Transverse colon (tissue), 4 donors: ENCODE measurements at regions not wholly inside any gene's neighbourhood (a gene's known extent, or its start where the extent isn't known, plus 50 kb on each side); places are given as distances from the start of the nearest gene placed in this dataset.

Experiments
- DNase-seq: peaks from one replicate; pipeline ENCODE4 v3.0.0-alpha.2; 2019
- H3K27ac ChIP-seq, 4 donors: fragments of 200-600 bp; sonication (generic); 2 replicates each; pipeline ENCODE4 v1.5.1; 2016 to 2018; ENCODE audit warnings: inconsistent platforms in 4 of 4
- H3K27me3 ChIP-seq: fragments of 200-600 bp; sonication (generic); 2 replicates; pipeline ENCODE4 v1.5.1; 2017; ENCODE audit warnings: inconsistent platforms
- H3K36me3 ChIP-seq, 4 donors: fragments of 200-600 bp; sonication (generic); 2 replicates each; pipeline ENCODE4 v1.5.1; 2017 to 2019; ENCODE audit warnings: inconsistent platforms in 4 of 4
- H3K4me1 ChIP-seq, 4 donors: fragments of 200-600 bp; sonication (generic); 2 replicates each; pipeline ENCODE4 v1.5.1; 2017 to 2020; ENCODE audit warnings: inconsistent platforms in 4 of 4
- H3K4me3 ChIP-seq, 4 donors: fragments of 200-600 bp; sonication (generic); 1 replicate in 1 of 4; 2 replicates in 3 of 4; pipeline versions ENCODE4 v1.5.1 to v1.6.1; 2017 to 2019; ENCODE audit warnings: inconsistent platforms in 4 of 4
- H3K9me3 ChIP-seq, 2 donors: fragments of 200-600 bp; sonication (generic); 2 replicates each; pipeline ENCODE4 v1.5.1; 2017 to 2019; ENCODE audit warnings: inconsistent platforms in 2 of 2
- EP300 ChIP-seq: sonication (generic); formaldehyde crosslinking; IDR thresholded peaks from one replicate; pipeline ENCODE4 v1.6.1; 2017; ENCODE audit warnings: antibody characterized with exemption, low read depth
- POLR2A ChIP-seq: fragments of 450-650 bp; IDR thresholded peaks from one replicate; pipeline ENCODE4 v1.6.1; 2016; ENCODE audit warnings: antibody characterized with exemption, mild to moderate bottlenecking, moderate library complexity
- POLR2AphosphoS5 ChIP-seq, 3 donors: sonication (generic); formaldehyde crosslinking; IDR thresholded peaks; one replicate each; pipeline ENCODE4 v1.6.1; 2016; ENCODE audit warnings: antibody characterized with exemption in 3 of 3
- WGBS, 2 donors: methylation state at CpG; one replicate each; pipeline ENCODE4 v1.1.5; 2018; ENCODE audit warnings: low coverage in 1 of 2; 5-methylcytosine and 5-hydroxymethylcytosine counted together
- in situ Hi-C, 4 donors: fragments of 200-750 bp; cut with MboI; loops; one replicate each; pipeline versions ENCODE4 v1.15.0 to v1.15.1; 2017; ENCODE audit warnings: low sequenced_read_pairs in 3 of 4, low pct_ligation_motif_present in 1 of 4, low pct_unique_long_range_greater_than_20kb in 1 of 4
- intact Hi-C: fragments of 100-400 bp; cut with DNase I; formaldehyde crosslinking; loops from one replicate; pipeline ENCODE4 v1.15.1; 2023; ENCODE audit warnings: low total_unique reads
- TF ChIP-seq, protein P1 (sequence below), 5 experiments: fragments of 200-600 bp in 3 of 5; fragments of 450-650 bp in 2 of 5; sonication (generic) in 3 of 5; IDR thresholded peaks; 1 replicate in 2 of 5; 2 replicates in 3 of 5; pipeline ENCODE4 v1.5.1; 2016 to 2017; ENCODE audit warnings: antibody characterized with exemption in 5 of 5, inconsistent platforms in 3 of 5, mild to moderate bottlenecking in 2 of 5, moderate library complexity in 1 of 5

DNA sequence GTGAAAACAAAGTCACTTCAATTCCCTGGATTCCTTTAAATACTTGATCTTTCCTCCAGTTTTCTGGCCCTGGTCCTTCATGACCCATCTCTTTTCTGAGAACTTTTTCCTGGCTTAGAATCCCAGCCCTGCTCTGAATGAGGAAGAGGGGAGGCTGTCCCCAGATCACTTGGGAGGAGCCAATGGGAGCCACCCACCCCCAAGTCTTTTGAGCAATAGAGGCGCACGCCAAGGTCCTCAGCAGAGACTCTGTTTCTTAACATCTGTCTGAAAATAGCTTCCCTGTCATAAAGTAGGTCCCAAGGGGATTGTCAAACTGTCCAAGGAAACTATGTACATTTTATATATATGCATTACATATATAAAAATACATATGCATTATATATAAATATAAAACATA is 126.8 kb downstream of the ADRA2A start:
- TF ChIP-seq POLR2A (no peak), POLR2AphosphoS5 (IDR thresholded peaks at IDR 0.05) (no peak), EP300 (no peak)
- TF ChIP-seq, protein P1, sequence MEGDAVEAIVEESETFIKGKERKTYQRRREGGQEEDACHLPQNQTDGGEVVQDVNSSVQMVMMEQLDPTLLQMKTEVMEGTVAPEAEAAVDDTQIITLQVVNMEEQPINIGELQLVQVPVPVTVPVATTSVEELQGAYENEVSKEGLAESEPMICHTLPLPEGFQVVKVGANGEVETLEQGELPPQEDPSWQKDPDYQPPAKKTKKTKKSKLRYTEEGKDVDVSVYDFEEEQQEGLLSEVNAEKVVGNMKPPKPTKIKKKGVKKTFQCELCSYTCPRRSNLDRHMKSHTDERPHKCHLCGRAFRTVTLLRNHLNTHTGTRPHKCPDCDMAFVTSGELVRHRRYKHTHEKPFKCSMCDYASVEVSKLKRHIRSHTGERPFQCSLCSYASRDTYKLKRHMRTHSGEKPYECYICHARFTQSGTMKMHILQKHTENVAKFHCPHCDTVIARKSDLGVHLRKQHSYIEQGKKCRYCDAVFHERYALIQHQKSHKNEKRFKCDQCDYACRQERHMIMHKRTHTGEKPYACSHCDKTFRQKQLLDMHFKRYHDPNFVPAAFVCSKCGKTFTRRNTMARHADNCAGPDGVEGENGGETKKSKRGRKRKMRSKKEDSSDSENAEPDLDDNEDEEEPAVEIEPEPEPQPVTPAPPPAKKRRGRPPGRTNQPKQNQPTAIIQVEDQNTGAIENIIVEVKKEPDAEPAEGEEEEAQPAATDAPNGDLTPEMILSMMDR (IDR thresholded peaks at IDR 0.05), result no peak
- Histone ChIP-seq H3K4me1 (peaks cover 0 to 10% (median 0%) of the 10 kb centered on the region in 4 donors), H3K27ac (no peak overlapping the region), H3K36me3 (no peaks in the 10 kb centered on the region), H3K9me3 (no peaks in the 10 kb centered on the region), H3K4me3 (no peak overlapping the region), H3K27me3 (no peaks in the 10 kb centered on the region)
- in situ Hi-C loops (loop anchor here in 2 of 4 donors (10.0 to 25.0 kb wide), 2 partner anchors 119 to 466 kb away; no protein-coding TSS in a partner anchor), intact Hi-C loops (no loop called here)
- no peak for DNase-seq
- WGBS, 2 donors, result 85% methylated on average over 2 of the region's 2 CpGs; no CpG with 5 or more reads in 1 of the 2 donors

DNA sequence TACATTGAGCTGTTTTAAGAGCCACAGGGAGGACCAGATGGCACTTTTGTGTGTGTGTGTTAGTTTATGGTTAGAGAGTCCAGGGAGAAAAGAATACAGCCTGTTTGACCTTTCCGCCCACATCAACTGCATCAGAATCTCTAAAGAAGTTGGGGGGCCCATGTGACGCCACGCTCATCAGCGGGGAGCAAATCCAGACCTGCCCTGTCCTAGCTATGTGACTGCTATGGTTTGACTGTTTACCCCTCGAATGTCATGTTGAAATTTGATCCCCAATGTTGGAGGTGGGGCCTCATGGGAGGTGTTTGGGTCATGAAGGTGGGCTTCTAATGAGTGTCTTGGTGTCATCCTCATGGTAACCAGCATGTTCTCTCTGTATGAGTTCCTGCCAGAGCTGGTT is 128.0 kb downstream of the ADRA2A start:
- in situ Hi-C loops (loop anchor here in 2 of 4 donors (10.0 to 25.0 kb wide), 2 partner anchors 120 to 468 kb away; no protein-coding TSS in a partner anchor), intact Hi-C loops (no loop called here)
- H3K4me1 ChIP-seq, result peaks cover 0 to 10% (median 0%) of the 10 kb centered on the region in 4 donors
- H3K27ac ChIP-seq, result no peak overlapping the region
- no peaks in the 10 kb centered on the region for H3K9me3 ChIP-seq
- H3K36me3 ChIP-seq, result no peaks in the 10 kb centered on the region
- H3K27me3 ChIP-seq, result no peaks in the 10 kb centered on the region
- 65 to 91% methylated on average over 5 of the region's 5 CpGs for WGBS, 2 donors
- no peak overlapping the region for H3K4me3 ChIP-seq
- no peak for DNase-seq
- no peak for TF ChIP-seq POLR2A
- TF ChIP-seq POLR2AphosphoS5 (IDR thresholded peaks at IDR 0.05), result no peak
- no peak for TF ChIP-seq EP300
- TF ChIP-seq, protein P1 (IDR thresholded peaks at IDR 0.05), result no peak

DNA sequence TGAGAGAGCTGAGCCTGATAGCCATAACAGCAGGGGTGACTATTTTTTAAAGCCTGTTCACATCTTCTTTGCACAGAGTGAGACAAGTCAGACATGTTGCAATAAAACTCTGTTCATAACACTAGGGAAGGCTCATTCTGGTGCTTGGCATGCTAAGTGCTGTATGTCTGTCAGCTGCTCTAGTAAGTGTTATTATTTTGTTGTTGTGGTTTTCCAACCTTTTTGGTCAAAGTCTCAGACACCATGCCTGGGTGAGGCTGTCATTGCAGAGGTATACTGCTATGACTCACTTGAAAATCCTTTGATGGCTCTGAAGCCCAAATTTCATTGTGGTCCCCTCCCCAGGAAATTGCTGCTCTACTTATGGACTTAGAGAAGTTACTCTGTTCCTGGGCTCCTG is 129.7 kb downstream of the ADRA2A start:
- Histone ChIP-seq H3K4me1 (peaks cover 0 to 6% (median 0%) of the 10 kb centered on the region in 4 donors), H3K36me3 (no peaks in the 10 kb centered on the region), H3K9me3 (no peaks in the 10 kb centered on the region), H3K27ac (no peak overlapping the region), H3K4me3 (no peak overlapping the region), H3K27me3 (no peaks in the 10 kb centered on the region)
- in situ Hi-C loops, result loop anchor here in 2 of 4 donors (10.0 to 25.0 kb wide), 2 partner anchors 122 to 469 kb away; no protein-coding TSS in a partner anchor
- peak; percentile 16 for DNase-seq
- intact Hi-C loops, result no loop called here
- TF ChIP-seq POLR2AphosphoS5 (IDR thresholded peaks at IDR 0.05) (no peak), POLR2A (no peak), EP300 (no peak)
- TF ChIP-seq, protein P1 (IDR thresholded peaks at IDR 0.05), result no peak

DNA sequence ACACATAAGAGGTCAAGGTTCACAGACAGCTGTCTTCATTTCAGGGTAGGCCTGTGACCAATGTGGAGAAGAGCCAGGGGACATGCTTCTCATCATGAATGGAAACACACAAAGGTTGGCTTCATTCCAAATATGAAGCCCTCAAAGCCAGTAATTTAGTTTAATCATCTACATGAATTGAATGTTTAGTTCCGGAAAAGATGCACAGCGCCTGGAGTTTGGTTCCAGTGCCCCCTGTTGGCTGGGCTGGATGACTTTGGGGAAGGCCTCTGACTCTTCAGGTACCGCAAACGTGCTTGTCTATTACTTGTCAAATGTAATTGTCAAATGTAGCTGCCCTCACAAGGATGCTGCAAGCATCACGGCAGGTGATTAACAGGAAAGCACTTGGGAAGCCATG is 130.7 kb downstream of the ADRA2A start:
- WGBS, 2 donors, result 36% methylated on average over 5 of the region's 5 CpGs; no CpG with 5 or more reads in 1 of the 2 donors
- intact Hi-C loops, result no loop called here
- no peak overlapping the region for H3K4me3 ChIP-seq
- peak in 1 of 3 donors; percentile 7 for TF ChIP-seq POLR2AphosphoS5 (IDR thresholded peaks at IDR 0.05)
- no peak for TF ChIP-seq POLR2A
- TF ChIP-seq EP300, result no peak
- TF ChIP-seq, protein P1 (IDR thresholded peaks at IDR 0.05), result peak; percentile 25 to 77 (median 51)
- no peak overlapping the region for H3K27ac ChIP-seq
- peaks cover 0 to 6% (median 0%) of the 10 kb centered on the region in 4 donors for H3K4me1 ChIP-seq
- H3K9me3 ChIP-seq, result no peaks in the 10 kb centered on the region
- in situ Hi-C loops, result loop anchor here in 2 of 4 donors (10.0 to 25.0 kb wide), 2 partner anchors 123 to 470 kb away; no protein-coding TSS in a partner anchor
- H3K27me3 ChIP-seq, result no peaks in the 10 kb centered on the region
- H3K36me3 ChIP-seq, result no peaks in the 10 kb centered on the region
- DNase-seq, result peak; percentile 67
